HG03460 (cell line): ENCODE measurements at regions not wholly inside any gene's neighbourhood (a gene's known extent, or its start where the extent isn't known, plus 50 kb on each side); places are given as distances from the start of the nearest gene placed in this dataset.

Source experiments
- ATAC-seq: cut with Tn5 transposase; IDR thresholded peaks from one replicate; pipeline ENCODE4 v1.9.1; 2021; ENCODE audit not compliant: unreplicated experiment

DNA sequence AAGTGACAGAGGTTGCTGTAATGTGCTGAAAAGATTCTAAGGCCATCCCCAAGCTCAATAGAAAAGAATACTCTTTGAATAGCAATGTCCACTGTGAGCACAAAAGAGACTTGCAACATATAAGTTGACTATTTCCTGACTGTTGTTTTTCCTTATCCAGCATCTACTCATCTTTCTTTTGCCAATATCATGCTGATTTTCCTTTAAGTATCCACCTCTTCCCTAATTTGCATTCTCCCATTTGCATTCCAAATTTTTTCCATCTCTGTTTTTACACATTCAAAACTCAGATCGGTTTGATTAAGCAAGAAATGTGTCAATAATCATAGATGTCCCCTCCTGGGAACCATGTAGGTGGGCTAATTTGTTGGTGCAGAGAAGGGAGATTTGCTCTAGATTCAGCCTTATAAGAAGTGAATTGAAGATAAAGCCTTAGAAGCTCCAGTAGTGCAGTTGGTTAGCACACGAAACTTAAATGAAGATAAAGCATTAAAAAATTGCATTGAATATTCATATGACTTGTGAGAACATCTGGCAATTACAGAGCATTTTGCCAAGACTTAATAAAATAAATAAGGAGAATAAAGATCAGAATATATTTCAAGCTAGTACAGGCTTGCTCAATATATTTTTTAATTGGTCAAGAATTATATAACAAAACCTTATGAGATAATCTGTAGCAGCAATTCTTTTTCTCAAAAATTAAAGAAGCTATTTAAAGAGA is 267.6 kb downstream of the TMEM167A start:
- ATAC-seq: no peak

GRCh38 chr5:82808960-82809359 is 268.2 kb downstream of the TMEM167A start:
- no peak for ATAC-seq

GRCh38 chr5:82807021-82807420 is 270.2 kb downstream of the TMEM167A start:
- ATAC-seq: no peak

GRCh38 chr5:82806513-82806912 is 270.7 kb downstream of the TMEM167A start:
- ATAC-seq: no peak

DNA sequence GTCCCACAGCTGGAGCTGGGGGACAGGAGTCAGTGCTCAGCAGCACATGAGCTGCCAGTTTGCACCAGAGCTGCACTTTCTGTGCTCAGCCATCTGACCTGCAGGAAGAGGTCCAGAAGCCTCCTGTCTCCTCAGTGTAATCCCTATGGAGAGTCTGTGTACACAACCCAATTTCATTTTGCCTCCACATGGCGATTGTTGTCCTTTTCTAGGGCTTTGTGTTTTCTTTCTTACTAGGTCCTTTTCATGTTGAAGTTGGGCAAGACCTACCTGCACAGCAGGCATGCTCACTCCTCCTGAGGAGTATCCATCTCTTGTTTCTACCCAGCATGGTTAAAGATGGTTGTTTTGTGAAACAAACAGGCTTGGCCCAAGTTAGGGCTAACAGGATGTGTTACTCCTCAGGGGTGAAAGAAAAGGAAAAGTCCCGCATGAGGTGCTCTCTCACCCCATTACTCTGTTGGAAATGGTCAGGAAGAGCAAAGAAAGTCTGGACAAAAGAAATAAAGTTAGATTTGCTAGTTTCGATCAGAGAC is 273.0 kb downstream of the TMEM167A start:
- no peak for ATAC-seq

- ATAC-seq: peak; percentile 75
Observed at GRCh38 chr5:82802954-82803353, 274.2 kb downstream of the TMEM167A start.

- no peak for ATAC-seq
Observed at GRCh38 chr5:82800826-82801225, 276.4 kb downstream of the TMEM167A start.

DNA sequence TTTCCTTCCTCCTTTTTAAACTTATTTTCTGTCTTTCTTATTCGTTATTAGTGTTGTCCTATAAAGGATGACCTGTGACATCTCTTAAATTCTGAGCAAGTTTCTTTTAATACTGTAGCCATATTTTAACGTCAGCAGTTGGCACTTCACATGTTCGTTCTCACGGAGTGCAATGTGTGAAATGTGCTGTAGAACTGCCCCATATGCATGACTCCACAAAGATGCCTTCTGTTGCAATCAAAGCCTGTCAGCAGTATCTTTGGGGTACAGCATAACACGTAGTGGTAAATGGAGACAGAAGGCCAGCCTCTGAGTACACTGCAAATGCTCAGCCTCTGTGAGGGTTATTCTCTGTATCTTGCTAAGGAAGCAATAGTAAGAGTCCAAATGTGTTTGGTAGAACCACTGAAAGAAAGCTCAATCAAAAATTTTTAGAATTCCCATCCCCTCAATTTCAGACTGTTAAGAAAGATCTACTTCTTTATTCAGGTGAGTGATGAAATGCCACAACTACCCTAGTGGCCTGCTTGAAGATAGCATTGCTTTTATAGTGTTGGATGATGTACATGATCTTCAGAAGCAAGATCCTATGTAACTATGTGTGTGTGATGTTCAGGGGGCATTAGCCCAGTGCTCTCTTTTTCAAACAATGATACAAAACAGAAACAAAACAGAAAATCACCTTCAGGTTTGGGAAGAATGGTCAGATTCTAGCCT is 277.7 kb downstream of the TMEM167A start:
- ATAC-seq: no peak

GRCh38 chr5:82798676-82799075 is 278.5 kb downstream of the TMEM167A start:
- ATAC-seq: no peak

- no peak for ATAC-seq
Observed at GRCh38 chr5:82796643-82797416, 280.4 kb downstream of the TMEM167A start.

GRCh38 chr5:82794876-82795275 is 282.3 kb downstream of the TMEM167A start:
- ATAC-seq: no peak

DNA sequence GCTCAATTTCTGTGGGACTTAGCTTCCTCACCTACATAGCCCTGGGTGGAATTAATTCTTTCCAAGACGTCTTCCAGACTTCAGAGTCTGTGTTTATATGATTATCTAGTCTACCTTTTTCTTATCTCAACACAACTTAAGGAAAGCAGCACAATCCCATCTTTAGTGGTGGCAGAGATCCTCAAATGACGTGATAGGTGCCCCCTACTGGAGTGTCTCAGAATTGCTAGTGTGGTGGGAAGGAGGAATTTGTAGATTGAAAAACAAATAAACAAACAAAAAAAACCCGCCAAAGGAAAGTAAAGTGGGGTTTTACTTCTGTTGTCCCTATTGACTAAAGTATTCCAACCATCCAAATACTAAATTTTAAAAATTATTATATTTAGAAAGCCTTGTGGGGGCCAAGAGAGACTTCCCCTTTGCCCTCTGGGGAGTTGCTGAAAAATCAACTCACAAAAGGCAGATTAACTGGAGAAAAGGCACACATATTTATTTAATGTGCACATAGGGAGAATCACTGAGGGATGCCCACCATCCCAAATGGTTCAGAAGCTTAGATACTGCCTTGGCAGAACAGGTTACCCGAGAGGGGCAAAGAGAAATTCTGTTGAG is 283.3 kb downstream of the TMEM167A start:
- ATAC-seq: no peak

DNA sequence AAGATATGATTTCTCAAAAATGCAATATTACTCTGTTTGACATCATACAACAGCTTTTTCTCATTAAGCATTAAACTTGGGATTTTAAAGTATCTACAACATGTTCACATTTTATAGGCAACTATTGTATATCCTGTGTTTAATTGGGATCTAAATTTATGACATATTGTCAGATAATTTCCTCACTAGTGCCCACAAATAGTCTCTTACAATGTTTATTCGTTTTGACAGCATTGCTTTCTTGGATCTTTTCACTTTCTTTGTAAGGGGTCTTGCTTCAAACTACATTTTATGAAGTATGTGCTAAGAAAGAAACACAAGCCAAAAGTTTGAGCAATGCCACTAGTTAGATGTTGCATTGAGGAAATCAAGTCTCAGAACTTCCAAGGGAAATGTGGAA is 285.1 kb downstream of the TMEM167A start:
- ATAC-seq: no peak

DNA sequence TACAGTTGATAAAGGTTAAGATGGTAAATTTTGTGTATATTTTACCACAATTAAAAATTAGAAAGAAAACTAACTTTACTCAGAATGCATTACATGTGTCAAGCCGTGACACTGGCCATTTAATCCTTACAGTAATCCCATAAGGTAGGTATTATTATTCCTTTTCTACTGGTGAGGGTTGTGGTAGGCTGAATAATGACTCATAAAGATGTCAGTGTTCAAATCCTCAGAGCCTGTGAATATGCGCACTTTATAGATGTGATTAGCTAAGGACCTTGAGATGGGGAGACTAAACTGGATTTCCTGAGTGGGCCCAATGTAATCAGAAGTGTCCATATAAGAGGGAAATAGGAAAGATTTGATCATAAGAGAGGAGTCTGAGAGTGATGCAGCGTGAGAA is 288.1 kb downstream of the TMEM167A start:
- no peak for ATAC-seq

DNA sequence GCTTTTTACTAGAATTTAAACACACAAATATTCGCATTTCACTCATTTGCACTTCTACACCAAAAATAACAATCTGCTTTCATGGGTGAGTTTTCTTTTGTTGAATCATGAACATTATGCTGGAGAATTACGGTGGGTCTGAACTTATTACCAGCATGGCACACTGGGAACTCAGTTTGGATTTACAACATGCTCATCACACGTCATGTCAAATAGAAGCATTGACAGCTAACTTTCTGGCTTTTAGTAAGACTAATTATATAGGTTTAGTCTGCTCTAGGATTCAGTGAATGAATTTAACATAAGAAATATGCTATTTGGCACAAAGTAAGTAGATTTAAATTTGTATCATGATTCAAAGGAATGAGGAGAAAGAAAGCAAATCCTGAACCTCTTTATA is 290.4 kb downstream of the TMEM167A start:
- no peak for ATAC-seq

DNA sequence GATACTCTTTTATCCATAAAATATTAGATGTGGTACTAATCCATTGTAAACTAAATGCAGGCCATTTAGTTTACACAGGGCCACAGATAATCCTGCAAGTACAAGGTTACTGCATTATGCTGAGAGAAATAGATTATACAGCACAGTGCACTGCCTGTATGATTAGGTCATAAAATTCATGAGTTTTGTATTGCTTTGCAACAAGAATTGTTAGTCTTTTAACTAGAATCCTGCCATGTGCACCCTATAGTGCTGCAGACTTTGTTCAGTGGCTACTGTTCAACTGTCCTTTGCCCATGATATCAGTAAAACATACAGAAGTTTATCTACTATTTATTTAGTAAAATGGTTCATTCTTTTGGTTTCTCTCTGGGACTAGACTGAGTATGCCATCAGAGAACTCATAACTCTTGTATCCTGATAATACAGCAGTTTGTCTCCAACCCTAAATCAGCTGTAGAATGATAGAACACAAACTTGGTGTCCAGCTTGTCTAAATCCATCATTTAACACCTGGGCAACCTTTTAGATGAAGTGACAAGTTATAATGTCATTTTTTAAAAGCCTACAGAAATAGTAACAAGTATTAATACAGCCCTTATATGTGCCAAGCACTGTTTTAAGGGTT is 291.2 kb downstream of the TMEM167A start:
- ATAC-seq: no peak

DNA sequence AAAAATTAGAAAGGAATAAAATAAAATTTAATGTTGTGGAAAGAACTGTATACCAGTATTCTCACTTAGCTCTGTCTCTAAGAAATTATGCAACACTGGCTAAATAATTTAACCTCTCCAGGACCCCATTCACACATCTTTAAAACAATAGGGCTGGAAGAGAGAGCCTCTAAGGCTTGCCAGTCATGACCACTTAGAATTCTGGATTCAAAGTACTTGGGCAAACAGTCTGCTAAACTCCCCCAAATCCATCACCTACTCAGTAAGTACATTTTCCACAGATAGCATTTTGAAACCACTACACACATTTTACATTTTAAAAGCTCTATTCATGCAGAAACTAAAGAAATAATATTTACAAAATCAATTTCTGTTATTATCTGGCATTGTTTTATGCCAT is 291.7 kb downstream of the TMEM167A start:
- ATAC-seq: no peak

- ATAC-seq: no peak
Observed at GRCh38 chr5:82784521-82784920, 292.7 kb downstream of the TMEM167A start.

- ATAC-seq: no peak
Observed at GRCh38 chr5:82777106-82777505, 300.1 kb downstream of the TMEM167A start.

DNA sequence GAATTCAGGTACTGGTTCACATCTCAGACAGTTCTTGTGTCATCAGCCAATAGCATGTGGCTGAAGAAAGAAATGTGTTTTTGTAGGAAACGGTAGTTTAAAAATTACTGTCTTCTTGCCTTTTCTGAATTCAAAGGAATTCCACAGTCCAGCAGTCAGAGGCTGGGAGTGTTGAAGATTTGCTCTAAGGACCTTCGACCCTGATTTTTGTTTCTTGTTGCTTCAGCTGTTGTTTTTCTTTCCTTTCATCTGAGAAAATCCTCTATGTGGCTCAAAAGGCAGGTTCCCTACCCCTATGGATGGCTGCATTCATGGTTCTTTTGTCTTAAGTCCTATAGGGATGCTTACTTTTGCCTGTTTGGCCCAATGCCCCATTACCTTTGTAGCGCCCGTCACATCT is 304.9 kb downstream of the TMEM167A start:
- no peak for ATAC-seq

DNA sequence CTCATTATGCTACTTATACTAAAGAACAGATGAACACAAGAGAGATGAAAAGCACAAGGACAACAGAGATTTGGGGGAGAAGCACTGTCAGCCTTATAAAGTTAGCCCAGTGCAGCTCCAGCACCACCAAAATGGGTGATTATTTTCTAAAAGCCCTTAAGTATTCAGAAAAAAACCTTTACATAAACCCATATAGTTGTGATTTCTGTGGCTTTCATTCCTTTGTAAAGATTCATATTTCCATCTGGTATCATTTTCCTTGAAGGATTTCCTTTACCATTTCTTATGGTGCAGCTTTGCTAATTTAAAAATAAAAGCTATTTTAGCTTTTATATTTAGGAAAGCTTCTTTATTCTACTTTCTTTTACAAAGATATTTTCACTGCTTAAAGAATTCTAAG is 311.0 kb downstream of the TMEM167A start:
- no peak for ATAC-seq
